ENCODE measurements at regions not wholly inside any gene's neighbourhood (a gene's known extent, or its start where the extent isn't known, plus 50 kb on each side); places are given as distances from the start of the nearest gene placed in this dataset.

DNA sequence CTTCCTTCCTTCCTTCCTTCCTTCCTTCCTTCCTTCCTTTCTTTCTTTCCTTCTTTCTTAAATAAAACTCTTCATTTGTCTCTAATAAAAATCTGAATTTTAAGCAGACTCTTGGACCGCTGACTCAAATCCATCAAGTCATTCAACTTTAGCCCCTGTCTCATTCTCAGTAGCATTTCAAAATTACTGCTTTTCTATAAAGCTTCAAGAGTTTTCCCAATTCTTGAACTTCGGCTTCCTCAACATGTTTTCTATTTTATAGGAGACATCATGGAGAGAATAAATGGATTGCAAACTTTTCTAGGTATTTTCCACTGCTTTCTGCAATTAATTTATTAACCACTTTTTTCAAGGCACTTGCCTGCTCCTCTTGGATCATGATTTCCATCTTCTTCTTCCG lies 497.1 kb upstream of the GJE1 start:
- TF ChIP-seq, protein P1, sequence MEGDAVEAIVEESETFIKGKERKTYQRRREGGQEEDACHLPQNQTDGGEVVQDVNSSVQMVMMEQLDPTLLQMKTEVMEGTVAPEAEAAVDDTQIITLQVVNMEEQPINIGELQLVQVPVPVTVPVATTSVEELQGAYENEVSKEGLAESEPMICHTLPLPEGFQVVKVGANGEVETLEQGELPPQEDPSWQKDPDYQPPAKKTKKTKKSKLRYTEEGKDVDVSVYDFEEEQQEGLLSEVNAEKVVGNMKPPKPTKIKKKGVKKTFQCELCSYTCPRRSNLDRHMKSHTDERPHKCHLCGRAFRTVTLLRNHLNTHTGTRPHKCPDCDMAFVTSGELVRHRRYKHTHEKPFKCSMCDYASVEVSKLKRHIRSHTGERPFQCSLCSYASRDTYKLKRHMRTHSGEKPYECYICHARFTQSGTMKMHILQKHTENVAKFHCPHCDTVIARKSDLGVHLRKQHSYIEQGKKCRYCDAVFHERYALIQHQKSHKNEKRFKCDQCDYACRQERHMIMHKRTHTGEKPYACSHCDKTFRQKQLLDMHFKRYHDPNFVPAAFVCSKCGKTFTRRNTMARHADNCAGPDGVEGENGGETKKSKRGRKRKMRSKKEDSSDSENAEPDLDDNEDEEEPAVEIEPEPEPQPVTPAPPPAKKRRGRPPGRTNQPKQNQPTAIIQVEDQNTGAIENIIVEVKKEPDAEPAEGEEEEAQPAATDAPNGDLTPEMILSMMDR (IDR thresholded peaks at IDR 0.05): no peak
- DNase-seq (ENCODE audit: low spot score): no peak
- H3K4me3 ChIP-seq: no peak overlapping the region
- no peak overlapping the region for H3K27ac ChIP-seq

- no peak overlapping the region for H3K27ac ChIP-seq
- no peak for DNase-seq (ENCODE audit: low spot score)
- H3K4me3 ChIP-seq: no peak overlapping the region
- TF ChIP-seq, protein P1 (IDR thresholded peaks at IDR 0.05): no peak
Observed at GRCh38 chr6:141634269-141634668, 498.5 kb upstream of the GJE1 start.

DNA sequence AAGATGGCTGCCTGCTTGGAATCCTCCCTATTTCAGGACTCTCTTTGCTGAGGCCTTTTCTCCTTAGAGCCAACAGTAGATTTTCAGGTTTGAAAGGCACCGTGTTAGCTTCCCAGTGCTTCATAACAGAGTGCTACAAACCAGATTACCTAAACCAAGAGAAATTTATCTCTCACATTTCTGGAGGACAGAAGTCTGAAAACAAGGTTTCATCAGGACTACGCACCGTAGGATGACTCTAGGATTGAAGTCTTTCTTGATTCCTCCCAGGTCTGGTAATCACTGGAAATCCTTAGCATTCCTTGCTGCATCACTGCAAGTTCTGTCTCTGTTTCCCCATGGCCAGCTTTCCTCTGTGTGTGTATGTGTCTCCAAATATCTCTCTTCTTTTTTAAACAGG lies 508.4 kb upstream of the GJE1 start:
- no peak for DNase-seq (ENCODE audit: low spot score)
- H3K4me3 ChIP-seq: no peak overlapping the region
- TF ChIP-seq, protein P1 (IDR thresholded peaks at IDR 0.05): no peak
- H3K27ac ChIP-seq: no peak overlapping the region

GRCh38 chr6:141618180-141618581 lies 514.5 kb upstream of the GJE1 start:
- no peak for DNase-seq (ENCODE audit: low spot score)
- H3K27ac ChIP-seq: no peak overlapping the region
- TF ChIP-seq, protein P1 (IDR thresholded peaks at IDR 0.05): no peak
- no peak overlapping the region for H3K4me3 ChIP-seq

GRCh38 chr6:141610741-141611140 lies 522.0 kb upstream of the GJE1 start:
- no peak for DNase-seq (ENCODE audit: low spot score)
- no peak overlapping the region for H3K27ac ChIP-seq
- H3K4me3 ChIP-seq: no peak overlapping the region
- TF ChIP-seq, protein P1 (IDR thresholded peaks at IDR 0.05): no peak

DNA sequence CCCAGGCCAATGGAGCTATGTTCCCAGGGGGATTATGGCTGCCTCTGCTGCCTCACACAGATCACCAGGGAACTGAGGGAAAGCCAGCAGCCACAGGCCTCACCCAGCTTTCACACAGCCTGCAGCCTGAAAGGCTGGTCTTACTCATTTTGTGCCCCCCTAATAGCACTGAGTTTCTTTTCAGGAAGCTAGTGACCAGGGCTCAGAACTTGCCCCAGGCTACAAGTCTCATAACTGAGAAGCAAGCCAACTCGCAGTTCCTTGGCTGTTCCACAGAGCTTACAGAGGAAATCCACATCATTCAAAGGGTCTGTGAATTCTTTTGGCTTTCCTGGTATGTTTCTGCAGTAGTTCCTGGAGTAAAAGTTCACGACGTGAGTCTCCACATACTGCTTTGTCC lies 524.8 kb upstream of the GJE1 start:
- TF ChIP-seq, protein P1 (IDR thresholded peaks at IDR 0.05): no peak
- Histone ChIP-seq H3K4me3 (no peak overlapping the region), H3K27ac (no peak overlapping the region)
- no peak for DNase-seq (ENCODE audit: low spot score)

DNA sequence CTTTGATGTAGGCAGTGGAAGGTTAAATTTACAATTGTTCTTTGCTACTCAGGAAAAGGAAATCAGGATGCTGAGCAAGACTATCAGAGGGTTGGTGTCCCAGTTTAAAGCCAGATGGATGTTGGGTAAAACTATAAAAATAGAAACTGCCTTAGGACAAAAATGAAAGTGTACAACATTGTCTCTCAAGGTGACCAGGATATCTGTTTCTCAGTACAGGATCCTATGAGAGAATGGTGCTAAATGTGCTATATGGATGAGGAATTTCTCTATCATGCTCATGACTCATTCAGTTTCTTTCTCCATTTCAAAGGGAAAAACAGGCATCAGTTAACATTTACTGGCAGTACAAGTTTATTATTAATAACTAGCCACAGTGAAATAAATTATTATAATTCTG lies 534.2 kb upstream of the GJE1 start:
- TF ChIP-seq, protein P1 (IDR thresholded peaks at IDR 0.05): no peak
- no peak overlapping the region for H3K27ac ChIP-seq
- DNase-seq (ENCODE audit: low spot score): no peak
- no peak overlapping the region for H3K4me3 ChIP-seq

Measured in coronary artery (tissue), 2 donors.